NCI-H345 treated with DMSO at 0.1 percent for 48 hours (cell line): ENCODE measurements at regions not wholly inside any gene's neighbourhood (a gene's known extent, or its start where the extent isn't known, plus 50 kb on each side); places are given as distances from the start of the nearest gene placed in this dataset.

ENCODE experiments used
- DNase-seq: peaks from one replicate; lab custom pipeline; 2025; ENCODE audit not compliant: unreplicated experiment; lab: John Stamatoyannopoulos, UW

DNA sequence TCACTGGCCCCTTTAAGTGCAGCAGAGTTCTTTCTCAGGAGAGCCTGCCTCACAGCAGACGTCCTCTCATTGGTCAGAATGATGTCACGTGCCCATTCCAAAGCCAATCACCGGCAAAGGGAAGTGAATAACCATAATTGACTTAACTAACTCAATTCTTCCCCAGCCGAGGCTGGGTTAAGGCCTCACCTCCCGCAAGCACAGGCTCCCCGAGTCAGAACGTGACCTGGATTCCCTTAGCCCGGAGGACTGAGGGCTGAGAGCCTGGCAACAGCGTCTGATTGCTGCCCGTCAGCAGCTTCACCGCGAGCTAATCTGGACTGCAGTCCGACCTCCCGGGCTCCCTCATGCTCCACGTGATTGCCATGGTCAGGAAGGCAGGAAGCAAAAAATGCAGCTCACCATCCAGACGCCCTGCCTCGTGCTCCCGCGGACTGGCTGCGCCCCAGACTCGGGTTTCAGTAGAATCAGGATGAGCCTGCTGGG is 92.1 kb upstream of the FZD10 start:
- no peak for DNase-seq

- DNase-seq: no peak
Measured at GRCh38 chr12:130073721-130074120, 88.5 kb upstream of the FZD10 start.

DNA sequence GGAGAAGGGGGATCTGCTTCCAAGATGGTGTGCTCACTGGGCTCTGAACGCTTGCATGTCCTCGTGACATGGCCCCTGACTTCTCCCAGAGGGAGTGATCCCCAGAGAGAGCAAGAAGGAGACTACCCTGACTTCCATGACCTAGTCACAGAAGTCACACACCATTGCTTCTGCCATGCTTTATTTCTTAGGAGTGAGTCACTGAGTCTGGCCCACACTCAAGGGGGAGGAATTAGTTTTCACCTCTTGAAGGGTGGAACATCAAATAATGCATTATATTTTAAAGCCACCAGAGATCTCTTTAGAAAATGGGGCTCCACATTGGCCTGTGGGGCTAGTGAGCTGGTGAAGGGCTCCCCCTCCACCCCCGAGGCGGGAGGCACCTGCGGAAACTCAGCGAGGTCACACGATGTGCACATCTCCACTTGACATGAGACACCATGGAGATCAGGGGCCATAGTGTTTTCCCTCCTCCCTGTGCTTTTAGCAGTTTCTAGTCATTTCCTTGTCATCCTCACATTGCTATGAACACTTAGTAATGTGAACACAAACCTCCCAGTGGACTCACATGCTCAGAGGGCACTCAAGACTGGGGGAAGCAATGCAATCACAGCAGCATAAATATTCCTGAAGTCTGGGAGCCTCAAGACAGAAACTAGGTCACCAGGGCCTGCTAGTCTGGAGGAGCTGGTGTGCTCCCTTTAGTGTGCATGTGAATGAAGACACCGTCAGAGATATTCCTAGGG is 87.4 kb upstream of the FZD10 start:
- DNase-seq: no peak

DNA sequence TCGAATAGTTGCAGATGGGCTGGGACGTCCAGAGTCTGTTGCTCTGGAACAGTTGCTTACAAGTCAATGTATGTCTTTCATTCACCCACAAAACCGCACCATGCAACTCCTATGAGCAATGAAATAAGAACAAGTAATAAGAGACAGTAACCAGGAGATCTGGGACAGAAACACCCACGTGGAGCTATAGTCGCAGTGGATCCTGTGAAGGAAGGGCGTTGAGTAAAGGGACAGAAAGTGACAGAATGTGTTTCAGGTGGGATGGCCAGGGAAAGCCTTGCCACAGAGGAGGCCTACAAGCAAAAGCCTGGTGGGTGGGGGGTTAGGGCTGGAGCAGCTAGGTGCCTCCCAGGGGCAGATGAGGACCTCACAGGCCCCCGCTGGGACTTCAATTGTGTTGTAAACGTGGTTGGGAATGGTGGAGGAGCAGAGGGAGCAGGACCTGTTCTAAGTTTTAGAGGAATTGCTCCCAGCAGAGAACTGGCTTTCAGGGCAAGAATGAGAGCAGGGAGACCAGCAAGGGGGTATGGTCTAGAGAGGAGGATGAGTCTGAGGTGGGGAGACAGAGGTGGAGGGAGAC is 86.7 kb upstream of the FZD10 start:
- DNase-seq: no peak

- no peak for DNase-seq
Measured at GRCh38 chr12:130076126-130076525, 86.1 kb upstream of the FZD10 start.

- DNase-seq: no peak
Measured at GRCh38 chr12:130076752-130077151, 85.5 kb upstream of the FZD10 start.

DNA sequence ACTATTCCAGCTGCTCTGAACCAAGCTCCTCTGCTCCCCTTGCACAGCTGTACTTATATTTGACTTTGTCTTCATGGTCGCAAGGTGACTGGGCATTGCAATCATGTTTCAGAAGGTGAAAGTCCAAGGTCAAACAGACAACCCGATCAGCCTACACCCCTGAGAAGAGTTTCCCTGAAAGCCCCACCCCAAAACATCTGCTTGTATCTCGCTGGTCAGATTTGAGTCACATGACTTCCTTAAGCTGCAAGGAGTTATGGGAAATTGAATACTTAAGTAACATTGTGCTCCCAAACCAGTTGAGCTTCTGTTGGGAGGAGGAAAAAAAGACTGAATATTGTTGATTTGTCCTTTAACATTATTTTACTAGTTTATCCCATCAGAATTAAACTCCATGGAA is 83.4 kb upstream of the FZD10 start:
- DNase-seq: no peak

GRCh38 chr12:130079279-130079678 is 83.0 kb upstream of the FZD10 start:
- no peak for DNase-seq

- DNase-seq: no peak
Measured at GRCh38 chr12:130080205-130080604, 82.1 kb upstream of the FZD10 start.

DNA sequence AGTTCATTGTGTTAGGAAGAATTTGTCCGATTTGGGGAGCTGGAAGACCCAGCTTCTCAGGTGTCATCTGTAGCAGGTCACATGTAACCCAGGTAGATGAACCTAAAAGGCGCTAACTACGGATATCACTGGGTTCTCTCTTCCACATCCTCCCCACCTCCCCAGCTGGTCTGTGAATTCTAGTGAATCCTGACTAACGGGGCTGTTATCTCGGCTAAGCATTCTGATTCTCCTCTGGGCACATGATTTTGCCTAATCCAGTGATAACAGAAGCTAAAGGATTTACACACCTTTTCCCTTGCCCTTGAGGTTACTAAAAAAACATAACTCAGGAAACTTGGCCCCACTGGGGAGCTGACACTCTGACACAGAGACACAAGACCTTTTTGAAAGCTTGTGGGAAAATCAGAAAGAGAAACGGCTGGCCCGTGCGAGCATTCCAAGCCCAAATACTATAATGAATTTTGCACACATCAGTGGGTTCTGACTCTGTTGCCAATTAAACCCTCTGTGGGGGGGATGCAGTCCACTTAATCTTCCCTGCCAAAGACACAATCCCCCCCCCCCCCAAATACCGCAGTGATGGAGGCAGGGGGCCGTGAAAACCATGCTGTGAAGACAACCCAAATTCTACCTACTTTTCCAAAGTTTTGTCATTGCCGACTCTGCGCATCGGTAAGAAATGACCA is 81.0 kb upstream of the FZD10 start:
- DNase-seq: no peak

DNA sequence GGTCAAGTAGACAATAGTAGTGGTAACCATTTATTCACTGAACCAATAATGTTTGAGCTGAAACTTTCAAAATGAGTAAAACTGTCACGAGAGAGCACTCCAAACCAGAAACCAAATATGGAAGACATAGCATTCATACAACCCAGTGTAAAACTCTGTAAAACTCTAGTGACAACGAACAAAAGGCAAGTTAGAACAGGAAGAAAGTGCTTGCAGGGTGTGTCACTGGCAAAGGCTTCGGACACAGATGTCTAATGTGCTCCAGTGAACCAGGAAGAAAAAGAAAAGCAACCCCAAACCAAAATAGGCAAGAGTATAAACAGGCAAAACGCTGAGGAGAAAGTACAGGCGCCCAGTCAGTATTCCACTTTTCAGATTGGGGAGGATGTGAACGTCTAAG is 79.3 kb upstream of the FZD10 start:
- no peak for DNase-seq

DNA sequence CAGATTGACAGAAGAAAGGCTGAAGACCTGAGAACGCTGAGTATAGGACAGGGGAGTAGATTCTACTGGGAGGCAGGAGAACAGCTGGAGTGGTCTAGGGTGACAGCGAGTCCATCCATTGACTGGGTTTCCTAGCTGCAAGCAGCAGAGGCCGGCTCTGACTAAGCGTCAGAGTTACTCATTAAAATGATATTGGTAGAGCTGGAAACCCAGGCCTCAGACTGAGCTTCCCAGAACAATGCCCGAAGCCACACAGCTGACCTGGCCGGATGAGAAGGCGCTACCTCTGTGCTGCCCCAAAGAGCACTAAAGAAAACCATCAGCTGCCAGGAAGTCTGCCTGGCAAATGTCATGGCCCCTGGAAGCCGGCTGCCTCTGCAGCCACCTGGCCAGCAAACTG is 78.5 kb upstream of the FZD10 start:
- no peak for DNase-seq

- no peak for DNase-seq
Measured at GRCh38 chr12:130084359-130084758, 77.9 kb upstream of the FZD10 start.

GRCh38 chr12:130086248-130086647 is 76.0 kb upstream of the FZD10 start:
- DNase-seq: no peak

DNA sequence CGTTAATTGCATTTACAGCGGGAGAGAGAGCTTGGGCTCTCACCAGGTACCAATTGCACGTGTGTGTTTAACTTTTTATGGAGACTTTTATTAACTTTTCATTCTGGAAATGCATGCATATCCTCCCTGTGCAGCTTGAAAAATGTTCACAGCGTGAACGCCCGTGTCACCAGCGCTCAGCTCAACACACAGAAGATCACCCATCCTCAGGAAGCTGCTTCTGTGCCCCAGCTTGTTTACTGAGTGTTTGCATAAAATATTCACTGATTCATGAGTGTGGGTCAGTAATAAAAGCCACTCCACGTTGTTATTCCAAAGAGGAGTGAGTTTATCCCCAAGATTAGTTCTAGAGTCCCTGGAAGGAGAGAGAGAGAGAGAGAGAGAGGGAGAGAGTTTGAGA is 75.5 kb upstream of the FZD10 start:
- no peak for DNase-seq

GRCh38 chr12:130087222-130087621 is 75.0 kb upstream of the FZD10 start:
- DNase-seq: no peak

- no peak for DNase-seq
Measured at GRCh38 chr12:130088504-130088903, 73.8 kb upstream of the FZD10 start.

DNA sequence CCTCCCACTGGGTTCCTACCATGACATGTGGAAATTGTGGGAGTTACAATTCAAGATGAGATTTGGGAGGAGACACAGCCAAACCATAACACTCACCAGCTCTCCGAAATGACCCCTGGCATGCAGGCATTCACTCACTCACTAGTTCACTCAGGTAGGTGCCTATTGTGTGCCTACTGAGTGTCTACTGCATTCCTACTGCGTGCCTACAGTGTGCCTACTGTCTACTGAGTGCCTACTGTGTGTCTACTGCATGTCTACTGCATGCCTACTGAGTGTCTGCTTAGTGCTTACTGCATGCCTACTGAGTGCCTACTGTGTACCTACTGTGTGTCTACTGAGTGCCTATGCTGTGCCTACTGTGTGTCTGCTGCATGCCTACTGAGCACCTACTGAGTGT is 71.7 kb upstream of the FZD10 start:
- no peak for DNase-seq

GRCh38 chr12:130093380-130093779 is 68.9 kb upstream of the FZD10 start:
- DNase-seq: no peak

DNA sequence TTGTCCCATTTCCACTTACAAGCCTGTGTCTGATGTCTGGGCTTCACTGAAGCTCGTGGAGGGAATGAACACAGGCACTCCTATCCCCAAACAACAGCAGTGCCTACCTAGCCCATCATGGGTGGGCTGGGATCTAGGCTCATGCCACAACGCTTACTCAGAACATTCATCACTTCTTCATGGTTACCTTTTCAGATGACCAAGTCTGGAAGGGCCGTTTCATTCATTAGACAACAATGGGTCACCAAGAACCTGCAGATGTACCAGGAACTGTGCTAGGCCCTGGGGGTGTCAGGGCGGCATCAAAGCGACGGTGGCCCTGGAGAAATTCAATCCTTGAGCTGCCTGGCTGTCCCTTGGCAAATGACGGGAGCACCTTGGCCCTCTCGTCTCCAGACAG is 64.9 kb upstream of the FZD10 start:
- DNase-seq: no peak

- no peak for DNase-seq
Measured at GRCh38 chr12:130097798-130098255, 64.4 kb upstream of the FZD10 start.

DNA sequence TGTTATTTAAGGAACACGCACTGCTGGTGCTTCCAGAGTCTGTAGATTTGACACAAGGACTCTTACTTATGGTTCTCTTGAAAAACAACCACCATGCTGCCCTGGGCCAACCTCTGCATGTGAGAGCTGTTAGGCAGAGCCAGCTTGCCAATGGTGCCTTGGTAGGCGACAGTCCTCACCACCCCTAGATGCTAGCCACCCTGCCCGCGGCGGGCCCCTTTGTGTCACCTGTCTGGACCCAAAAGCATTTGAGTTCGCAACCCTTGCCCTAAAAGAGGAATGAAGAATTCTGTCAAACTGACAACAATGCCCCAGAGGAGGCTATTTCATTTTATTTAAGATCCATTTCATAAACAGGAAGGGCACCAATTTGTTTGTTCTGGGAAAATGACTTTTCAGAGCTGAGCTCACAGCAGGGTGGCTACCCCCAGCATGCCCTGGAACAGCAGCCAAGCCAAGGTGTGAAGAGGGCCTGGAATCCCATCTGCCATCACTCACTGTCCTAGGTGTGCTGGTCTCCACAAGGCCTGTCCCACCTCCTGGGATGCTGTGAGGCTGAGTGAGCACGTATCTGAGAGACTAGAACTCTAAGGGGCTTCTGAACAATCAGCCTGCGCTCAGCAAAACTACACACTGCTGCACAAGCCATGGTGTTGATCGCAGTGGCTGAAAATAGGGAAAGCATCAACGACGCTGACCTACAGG is 63.8 kb upstream of the FZD10 start:
- no peak for DNase-seq
